Thoracic aorta (tissue), 2 donors: ENCODE measurements at regions not wholly inside any gene's neighbourhood (a gene's known extent, or its start where the extent isn't known, plus 50 kb on each side); places are given as distances from the start of the nearest gene placed in this dataset.

Experiments used
- ATAC-seq: fragments of 150-250 bp; one replicate; pipeline ENCODE4 v1.8.0; 2017; ENCODE audit warnings: low read depth; ENCODE audit not compliant: insufficient number of reproducible peaks, low FRiP score
- DNase-seq: peaks from one replicate; pipeline ENCODE4 v3.0.0-alpha.2; 2020; ENCODE audit warnings: low spot score
- H3K27ac ChIP-seq, 2 donors: fragments of 200-600 bp; sonication (generic); 1 replicate in 1 of 2; 2 replicates in 1 of 2; pipeline ENCODE4 v1.5.1; 2016; ENCODE audit warnings: mild to moderate bottlenecking in 2 of 2, moderate library complexity in 2 of 2
- H3K27me3 ChIP-seq: fragments of 200-600 bp; sonication (generic); replicated peaks from 2 replicates; pipeline ENCODE4 v1.6.0; 2016; ENCODE audit warnings: mild to moderate bottlenecking; ENCODE audit not compliant: insufficient read depth
- H3K36me3 ChIP-seq: fragments of 200-600 bp; sonication (generic); one replicate; pipeline ENCODE4 v1.5.1; 2016
- H3K4me1 ChIP-seq, 2 donors: fragments of 200-600 bp; sonication (generic); 1 replicate in 1 of 2; 2 replicates in 1 of 2; pipeline versions ENCODE4 v1.5.1 to v1.6.0; 2016; ENCODE audit warnings: low read depth in 2 of 2, mild to moderate bottlenecking in 1 of 2; ENCODE audit not compliant: control insufficient read depth in 1 of 2
- H3K4me3 ChIP-seq: fragments of 200-600 bp; sonication (generic); 2 replicates; pipeline ENCODE4 v1.5.1; 2016; ENCODE audit warnings: mild to moderate bottlenecking
- H3K9me3 ChIP-seq: fragments of 200-600 bp; sonication (generic); 2 replicates; pipeline ENCODE4 v1.5.1; 2016
- CTCF ChIP-seq: fragments of 200-600 bp; sonication (generic); IDR thresholded peaks from one replicate; pipeline ENCODE4 v1.5.1; 2019; ENCODE audit warnings: antibody characterized with exemption

- no peaks in the 10 kb centered on the region for H3K27me3 ChIP-seq
- no peaks in the 10 kb centered on the region for H3K9me3 ChIP-seq
- H3K4me3 ChIP-seq = no peak overlapping the region
- no peak overlapping the region for H3K27ac ChIP-seq
- no peak for TF ChIP-seq CTCF
- DNase-seq = no peak
- H3K4me1 ChIP-seq = no peaks in the 10 kb centered on the region
- no peaks in the 10 kb centered on the region for H3K36me3 ChIP-seq
- ATAC-seq = no peak
These were observed 396.2 kb downstream of the EFNA5 start for GRCh38 chr5:107274571-107274970.

- no peak overlapping the region for H3K4me3 ChIP-seq
- H3K4me1 ChIP-seq = no peaks in the 10 kb centered on the region
- TF ChIP-seq CTCF = no peak
- no peaks in the 10 kb centered on the region for H3K27me3 ChIP-seq
- DNase-seq = no peak
- ATAC-seq = no peak
- H3K36me3 ChIP-seq = no peaks in the 10 kb centered on the region
- H3K27ac ChIP-seq = no peak overlapping the region
- H3K9me3 ChIP-seq = no peaks in the 10 kb centered on the region
These were observed 397.8 kb downstream of the EFNA5 start for GRCh38 chr5:107272954-107273353.

GRCh38 chr5:107272509-107272908 lies 398.2 kb downstream of the EFNA5 start:
- H3K27me3 ChIP-seq = no peaks in the 10 kb centered on the region
- H3K36me3 ChIP-seq = no peaks in the 10 kb centered on the region
- no peak for DNase-seq
- no peak overlapping the region for H3K4me3 ChIP-seq
- no peak overlapping the region for H3K27ac ChIP-seq
- no peak for ATAC-seq
- H3K4me1 ChIP-seq = no peaks in the 10 kb centered on the region
- H3K9me3 ChIP-seq = no peaks in the 10 kb centered on the region
- TF ChIP-seq CTCF = no peak

- DNase-seq (no peak), ATAC-seq (no peak)
- Histone ChIP-seq H3K27ac (no peak overlapping the region), H3K36me3 (no peaks in the 10 kb centered on the region), H3K27me3 (no peaks in the 10 kb centered on the region), H3K4me1 (no peaks in the 10 kb centered on the region), H3K4me3 (no peak overlapping the region), H3K9me3 (no peaks in the 10 kb centered on the region)
- TF ChIP-seq CTCF = no peak
These were observed 398.9 kb downstream of the EFNA5 start for GRCh38 chr5:107271682-107272350.

GRCh38 chr5:107270561-107270960 lies 400.2 kb downstream of the EFNA5 start:
- no peak overlapping the region for H3K4me3 ChIP-seq
- H3K4me1 ChIP-seq = no peaks in the 10 kb centered on the region
- H3K27me3 ChIP-seq = no peaks in the 10 kb centered on the region
- DNase-seq = no peak
- TF ChIP-seq CTCF = no peak
- H3K27ac ChIP-seq = no peak overlapping the region
- no peaks in the 10 kb centered on the region for H3K36me3 ChIP-seq
- no peaks in the 10 kb centered on the region for H3K9me3 ChIP-seq
- no peak for ATAC-seq
